AG09309 (cell line): ENCODE measurements at regions not wholly inside any gene's neighbourhood (a gene's known extent, or its start where the extent isn't known, plus 50 kb on each side); places are given as distances from the start of the nearest gene placed in this dataset.

ENCODE experiments used
- DNase-seq: peaks from one replicate; pipeline ENCODE4 v3.0.0-alpha.2; 2010; ENCODE audit warnings: low read depth
- H3K4me3 ChIP-seq: 2 replicates; pipeline ENCODE4 v1.5.1; 2011; ENCODE audit warnings: mild to moderate bottlenecking, low read depth, low read length, moderate library complexity; ENCODE audit not compliant: control insufficient read depth
- CTCF ChIP-seq: IDR thresholded peaks from 2 replicates; pipeline ENCODE4 v1.5.1; 2011; ENCODE audit warnings: mild to moderate bottlenecking, low read depth, low read length, inconsistent platforms; ENCODE audit not compliant: insufficient read depth, control insufficient read depth; ENCODE audit errors: missing control alignments

DNA sequence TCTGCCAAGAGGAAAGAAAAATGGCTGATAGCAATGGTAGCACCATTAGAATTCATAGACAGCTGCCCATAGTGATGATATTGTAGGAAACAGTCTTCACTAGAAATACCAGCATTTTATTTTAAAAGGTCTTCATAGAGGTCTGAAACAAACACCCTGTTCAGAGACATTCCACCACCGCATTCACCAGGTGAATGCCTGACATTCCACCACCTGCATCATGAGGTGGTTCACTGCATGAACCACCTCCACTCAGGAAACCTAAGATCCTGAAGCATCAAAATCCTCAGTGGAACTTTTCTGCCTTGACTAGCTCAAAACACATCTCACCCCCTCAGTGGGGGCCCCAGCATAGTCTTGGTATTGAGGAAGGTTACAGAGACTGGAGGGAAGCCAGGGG, 91.5 kb upstream of the COX10 start:
- no peak overlapping the region for H3K4me3 ChIP-seq
- no peak for TF ChIP-seq CTCF
- DNase-seq, result no peak

DNA sequence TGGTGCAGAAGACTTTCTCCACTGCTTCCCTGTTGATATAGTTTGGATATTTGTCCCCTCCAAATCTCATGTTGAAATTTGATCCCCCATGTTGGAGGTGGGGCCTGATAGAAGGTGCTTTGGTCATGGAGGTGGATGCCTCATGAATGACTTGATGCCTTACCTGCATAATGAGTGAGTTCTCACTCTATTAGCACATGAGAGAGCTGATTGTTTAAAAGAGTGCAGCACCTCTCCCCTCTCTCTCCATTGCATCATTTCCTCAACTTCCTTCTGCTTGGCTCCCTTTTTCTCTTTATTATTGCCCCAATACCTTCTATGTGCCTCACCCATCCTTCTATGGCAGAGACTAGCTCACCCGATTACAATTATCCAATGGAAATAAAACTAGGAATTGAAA, 90.8 kb upstream of the COX10 start:
- H3K4me3 ChIP-seq, result no peak overlapping the region
- DNase-seq, result no peak
- no peak for TF ChIP-seq CTCF

DNA sequence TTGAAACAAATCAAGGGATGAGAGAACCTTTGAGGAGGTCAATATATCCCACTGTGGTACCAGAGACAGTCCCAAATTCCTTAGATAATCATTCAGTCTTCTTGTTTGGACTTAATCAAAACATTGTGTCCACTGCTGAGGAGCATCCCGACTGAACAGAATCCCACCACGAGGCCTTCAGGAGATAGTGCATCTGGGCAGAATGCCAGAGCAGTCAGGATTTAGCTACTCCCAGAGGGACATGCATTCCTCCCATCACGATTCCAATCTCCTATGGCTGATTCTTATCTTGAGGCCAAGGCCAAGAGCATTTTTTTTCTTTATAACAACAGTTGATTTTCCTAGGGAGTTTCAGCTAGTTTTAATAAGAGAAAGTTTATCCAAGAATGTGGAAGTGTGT, 87.4 kb upstream of the COX10 start:
- no peak for DNase-seq
- TF ChIP-seq CTCF, result no peak
- H3K4me3 ChIP-seq, result no peak overlapping the region

GRCh38 chr17:13984956-13985355, 84.3 kb upstream of the COX10 start:
- no peak overlapping the region for H3K4me3 ChIP-seq
- no peak for TF ChIP-seq CTCF
- no peak for DNase-seq

DNA sequence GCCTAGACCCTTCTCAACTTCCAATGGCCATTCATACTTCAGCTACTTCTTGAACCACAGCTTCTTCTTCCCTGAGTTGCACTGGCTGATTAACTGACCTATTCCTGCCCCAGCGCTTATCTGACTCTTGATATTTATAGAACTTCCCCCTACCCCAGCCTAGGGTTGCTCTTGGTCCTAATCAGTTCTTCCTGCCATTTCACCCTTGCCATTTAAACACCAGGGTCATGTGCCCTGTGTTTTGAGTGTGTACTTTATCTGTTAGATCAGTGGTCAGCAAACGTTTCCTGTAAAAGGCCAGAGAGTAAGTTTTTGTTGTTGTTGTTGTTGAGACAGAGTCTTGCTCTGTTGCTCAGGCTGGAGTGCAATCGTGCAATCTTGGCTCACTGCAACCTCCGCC, 82.4 kb upstream of the COX10 start:
- no peak overlapping the region for H3K4me3 ChIP-seq
- TF ChIP-seq CTCF, result no peak
- no peak for DNase-seq

- no peak for TF ChIP-seq CTCF
- no peak for DNase-seq
- H3K4me3 ChIP-seq, result no peak overlapping the region
Observed at GRCh38 chr17:13989138-13989537, 80.2 kb upstream of the COX10 start.

DNA sequence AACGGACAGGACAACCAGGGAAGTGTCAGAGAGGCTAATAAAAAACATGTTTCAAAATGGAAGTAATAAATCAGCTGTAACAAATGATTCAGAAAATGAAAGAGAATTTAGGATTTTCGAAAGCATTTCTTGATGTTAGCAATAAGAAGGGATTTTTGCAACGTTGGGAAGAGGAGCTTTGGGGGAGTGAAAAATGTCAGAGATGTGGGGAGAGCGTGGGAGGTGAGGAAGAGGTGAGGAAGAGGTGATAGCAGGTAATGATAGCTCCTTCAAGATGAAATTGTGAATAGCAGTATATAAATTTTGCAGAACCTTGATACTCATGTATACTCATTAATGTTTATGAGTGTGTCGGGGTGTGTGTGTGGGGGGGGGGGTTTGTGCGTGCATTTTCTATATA, 76.2 kb upstream of the COX10 start:
- no peak for DNase-seq
- no peak for TF ChIP-seq CTCF
- H3K4me3 ChIP-seq, result no peak overlapping the region
